HG03103 (cell line): ENCODE measurements at regions not wholly inside any gene's neighbourhood (a gene's known extent, or its start where the extent isn't known, plus 50 kb on each side); places are given as distances from the start of the nearest gene placed in this dataset.
"Not testable (repeated sequence)": the region's sequence is repeated elsewhere in the genome, so short reads cannot be mapped to it uniquely, and the experiment has no call there.

Experiments
- ATAC-seq: cut with Tn5 transposase; IDR thresholded peaks from one replicate; pipeline ENCODE4 v1.9.1; 2021; ENCODE audit warnings: low read depth; ENCODE audit not compliant: unreplicated experiment

DNA sequence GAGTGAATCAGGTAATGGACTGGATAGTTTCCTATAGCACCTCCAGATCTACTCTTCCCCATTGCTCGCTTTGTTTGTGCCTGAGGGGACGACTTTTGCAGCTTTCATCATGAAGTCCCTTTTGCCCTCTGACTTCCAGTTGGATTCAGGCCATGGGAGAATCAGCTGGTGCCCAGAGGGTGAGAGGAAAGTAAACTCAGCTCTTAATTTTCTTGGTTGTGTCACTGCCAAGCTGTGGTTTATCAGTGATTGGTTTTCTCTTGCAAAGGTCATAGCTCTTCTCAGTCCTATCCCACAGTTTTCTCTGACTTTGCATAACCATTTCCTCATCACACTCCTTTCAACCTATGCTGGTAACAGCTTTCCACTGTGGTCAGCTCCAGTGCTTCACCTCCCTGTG is 200.1 kb downstream of the KCNJ2 start:
- ATAC-seq, result no peak

DNA sequence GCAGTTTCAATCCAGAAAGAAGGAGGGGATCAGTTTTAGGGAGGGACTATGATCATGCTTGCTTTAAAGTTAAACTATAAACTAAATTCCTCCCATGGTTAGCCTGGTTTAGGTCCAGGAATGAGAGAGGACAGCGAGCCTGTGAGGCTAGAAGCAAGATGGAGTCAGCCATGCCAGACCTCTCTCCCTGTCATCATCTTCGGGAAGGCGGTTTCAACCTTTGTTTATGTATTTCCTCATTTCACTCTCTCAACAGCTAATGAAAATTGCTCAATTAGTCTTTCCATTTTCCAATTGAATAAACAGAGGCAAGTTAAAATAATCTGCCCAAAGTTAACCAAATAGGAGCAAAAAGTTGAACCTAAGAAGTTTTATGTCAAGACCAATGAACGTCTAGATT is 201.5 kb downstream of the KCNJ2 start:
- no peak for ATAC-seq

DNA sequence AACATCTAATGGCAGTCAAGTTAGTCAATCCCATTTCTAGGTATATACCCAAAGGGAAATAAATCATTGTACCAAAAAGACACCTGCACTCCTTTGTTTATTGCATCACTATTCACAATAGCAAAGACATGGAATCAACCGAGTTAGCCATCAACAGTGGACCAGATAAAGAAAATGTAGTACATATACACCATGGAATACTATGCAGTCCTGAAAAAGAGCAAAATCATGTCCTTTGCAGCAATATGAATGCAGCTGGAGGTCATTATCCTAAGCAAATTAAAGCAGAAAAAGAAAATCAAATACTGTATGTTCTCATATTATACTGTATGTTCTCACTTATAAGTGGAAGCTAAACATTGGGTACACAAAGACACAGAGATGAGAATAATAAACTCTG is 204.0 kb downstream of the KCNJ2 start:
- ATAC-seq, result no peak

DNA sequence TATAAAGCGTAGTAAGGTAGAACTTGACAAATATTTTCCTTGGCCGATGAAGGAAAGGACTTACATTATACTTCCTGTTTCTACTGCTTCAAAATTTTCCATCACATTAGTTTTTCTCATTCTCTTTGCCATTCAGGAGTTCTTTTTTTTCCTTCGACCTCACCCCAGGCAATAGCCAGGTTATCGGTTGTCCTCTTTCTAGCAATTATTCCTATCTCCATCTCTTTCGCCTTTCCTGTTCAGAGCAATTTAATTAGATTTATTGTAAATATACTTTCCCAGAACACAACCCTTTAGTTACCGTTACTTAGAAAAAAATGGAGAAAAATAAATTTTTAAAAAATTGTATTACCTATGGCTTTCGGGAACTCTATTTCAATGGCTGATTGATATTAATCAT is 205.2 kb downstream of the KCNJ2 start:
- ATAC-seq, result no peak

DNA sequence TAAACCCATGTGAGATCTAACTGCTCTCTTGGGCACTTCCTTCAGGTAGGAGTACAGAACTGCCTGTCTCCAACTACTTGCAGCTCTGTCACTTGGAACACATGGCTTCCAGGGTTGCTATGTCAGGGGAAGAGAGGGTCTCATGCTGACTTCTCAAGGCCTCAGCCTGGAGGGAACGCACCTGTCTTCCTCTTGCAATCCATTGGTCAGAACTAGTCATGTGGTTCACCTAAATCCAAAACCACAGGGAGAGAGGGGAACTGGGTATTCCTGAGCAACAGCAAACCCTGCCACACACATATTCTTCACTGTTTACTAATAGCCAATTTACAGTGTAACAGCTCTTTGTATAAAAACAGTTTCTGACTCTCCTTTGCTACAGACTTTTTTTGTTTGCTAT is 206.1 kb downstream of the KCNJ2 start:
- no peak for ATAC-seq

DNA sequence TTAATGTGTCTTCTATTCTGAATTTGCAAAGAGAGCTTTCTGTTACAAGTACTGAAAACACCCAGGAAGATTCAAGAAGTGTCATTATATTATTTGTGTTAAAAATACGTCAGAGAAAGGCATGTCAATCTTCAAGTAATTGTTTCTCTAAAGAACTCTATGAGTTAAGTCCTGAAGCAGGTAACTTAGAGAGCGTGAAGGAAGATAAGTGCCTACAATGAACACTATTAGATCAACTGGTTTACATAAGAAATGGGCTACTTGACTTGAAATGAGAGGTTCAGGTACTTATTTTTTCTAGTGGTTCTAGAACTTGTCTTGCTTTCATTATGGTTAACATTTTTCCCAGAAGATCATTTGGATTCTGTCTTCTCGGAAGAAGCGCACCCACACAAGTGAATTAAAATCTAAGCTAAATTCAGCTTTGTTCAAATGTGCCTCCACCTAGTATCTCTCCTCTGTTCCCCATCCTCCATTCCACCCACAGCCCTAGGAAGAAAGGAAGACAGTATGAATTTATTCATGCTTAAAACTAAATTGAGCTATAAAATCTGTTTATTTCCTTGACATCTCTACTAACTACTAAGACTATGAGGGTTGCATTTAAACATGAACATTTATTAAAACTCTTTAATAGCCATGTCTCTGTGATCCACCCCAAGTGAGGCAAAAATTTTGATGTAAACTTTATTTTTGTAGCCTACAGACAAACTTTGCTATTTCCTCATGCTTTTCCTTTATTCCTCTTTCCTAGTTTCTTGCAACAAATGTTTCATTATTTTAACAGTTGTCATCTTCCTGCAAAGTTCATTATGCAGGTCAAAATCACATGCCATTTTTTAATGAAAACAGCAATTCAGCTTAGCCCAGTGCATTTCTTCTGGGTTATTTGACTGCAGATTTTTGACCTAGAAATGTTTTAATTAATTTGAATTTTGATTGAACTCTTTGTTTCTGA is 206.8 kb downstream of the KCNJ2 start:
- no peak for ATAC-seq

DNA sequence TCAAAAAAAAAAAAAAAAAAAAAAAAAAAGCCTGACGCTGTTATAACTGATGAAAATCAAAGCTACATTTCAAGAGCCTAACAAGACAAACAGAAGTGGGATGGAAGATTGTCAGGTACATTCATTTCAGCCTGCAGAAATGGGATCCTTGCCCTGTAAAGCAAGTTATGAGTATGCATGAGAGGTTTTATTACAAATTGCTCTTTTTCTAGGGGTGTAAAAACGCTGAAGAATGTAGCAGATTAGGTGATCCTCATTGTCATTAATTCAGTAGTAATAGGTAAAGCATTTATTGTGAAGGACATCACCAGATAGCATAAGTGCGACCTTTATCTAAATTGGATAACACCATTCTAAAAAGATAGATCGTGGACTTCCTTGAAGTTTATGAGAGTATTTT is 208.3 kb downstream of the KCNJ2 start:
- ATAC-seq, result no peak

DNA sequence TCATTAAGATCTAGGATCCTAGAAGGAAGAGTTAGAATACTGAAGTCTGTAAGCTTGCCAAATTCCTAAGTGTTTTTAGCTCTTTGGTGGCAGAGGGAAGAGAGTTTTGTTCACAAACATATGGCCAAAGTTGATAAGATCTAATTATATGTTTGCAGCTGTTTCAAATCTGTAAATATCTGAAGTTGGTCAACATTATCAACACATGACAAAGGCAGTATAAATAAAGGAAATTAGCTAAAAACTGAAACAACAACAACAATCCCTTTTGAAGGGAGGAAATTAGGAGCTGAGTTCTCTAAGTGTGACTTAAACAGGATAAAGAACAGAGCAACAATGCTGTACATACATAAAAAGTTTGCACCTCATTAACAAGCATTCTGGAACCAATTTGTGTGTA is 208.7 kb downstream of the KCNJ2 start:
- no peak for ATAC-seq

DNA sequence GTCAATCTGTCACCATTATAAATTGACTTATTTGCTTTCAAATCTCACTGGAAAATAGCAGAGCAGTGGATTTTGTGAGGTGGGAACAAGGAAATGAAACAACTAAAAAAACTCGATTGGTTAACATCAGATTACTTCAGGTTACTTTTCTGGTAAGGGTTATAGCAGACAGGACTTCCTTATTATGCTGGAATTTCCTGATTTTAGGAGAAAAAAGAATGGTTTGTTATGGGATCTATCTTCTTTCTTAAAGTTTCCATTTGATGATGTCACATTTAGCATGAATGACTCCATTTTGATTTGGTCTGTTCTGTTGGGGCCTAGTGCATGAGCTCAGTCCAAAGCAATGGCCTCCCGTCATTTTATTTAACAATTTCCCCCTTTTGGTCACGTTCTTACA is 210.6 kb downstream of the KCNJ2 start:
- no peak for ATAC-seq

DNA sequence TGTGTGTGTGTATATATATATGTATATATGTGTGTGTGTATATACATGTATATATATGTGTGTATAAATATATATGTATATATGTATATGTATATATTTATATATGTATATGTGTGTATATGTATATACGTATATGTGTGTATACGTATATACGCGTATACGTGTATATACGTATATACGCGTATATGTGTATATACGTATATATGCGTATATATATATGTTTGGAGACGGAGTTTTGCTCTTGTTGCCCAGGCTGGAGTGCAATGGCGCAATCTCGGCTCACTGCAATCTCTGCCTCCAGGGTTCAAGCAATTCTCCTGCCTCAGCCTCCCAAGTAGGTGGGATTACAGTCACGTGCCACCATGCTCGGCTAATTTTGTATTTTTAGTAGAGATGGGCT is 212.6 kb downstream of the KCNJ2 start:
- not testable (repeated sequence) for ATAC-seq

DNA sequence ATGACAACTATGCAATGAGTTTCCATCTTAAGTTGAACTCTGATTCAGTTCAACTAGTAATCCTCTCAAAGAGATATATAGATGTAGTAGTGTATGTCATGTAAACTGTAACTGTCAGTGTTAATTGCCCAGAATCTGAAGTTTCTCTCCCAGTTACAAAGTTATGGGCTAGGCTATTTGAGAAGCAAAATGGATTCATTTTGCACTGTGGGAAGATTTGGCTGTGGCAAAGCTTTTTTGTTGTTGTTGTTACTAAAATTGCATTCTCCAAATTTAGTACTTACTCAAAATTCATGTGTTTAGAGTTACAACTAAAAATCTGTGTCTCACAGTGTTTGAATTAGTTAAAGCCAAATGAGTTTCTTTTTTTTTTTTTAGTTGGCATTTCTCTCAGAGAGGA is 219.0 kb downstream of the KCNJ2 start:
- no peak for ATAC-seq

DNA sequence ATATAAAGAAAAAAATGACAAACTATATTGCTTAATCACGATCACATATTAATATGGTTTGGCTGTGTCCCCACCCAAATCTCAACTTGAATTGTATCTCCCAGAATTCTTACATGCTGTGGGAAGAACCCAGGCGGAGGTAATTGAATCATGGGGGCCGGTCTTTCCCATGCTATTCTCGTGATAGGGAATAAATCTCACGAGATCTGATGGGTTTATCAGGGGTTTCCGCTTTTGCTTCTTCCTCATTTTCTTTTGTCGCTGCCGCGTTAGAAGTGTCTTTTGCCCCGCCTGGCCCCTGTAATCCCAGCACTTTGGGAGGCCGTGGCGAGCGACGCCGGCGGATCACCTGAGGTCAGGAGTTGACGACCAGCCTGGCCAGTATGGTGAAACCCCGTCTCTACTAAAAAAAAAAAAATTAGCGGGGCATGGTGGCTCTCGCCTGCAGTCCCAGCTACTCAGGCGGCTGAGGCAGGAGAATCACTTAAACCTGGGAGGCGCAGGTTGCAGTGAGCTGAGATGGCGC is 220.0 kb downstream of the KCNJ2 start:
- ATAC-seq, result not testable (repeated sequence)

DNA sequence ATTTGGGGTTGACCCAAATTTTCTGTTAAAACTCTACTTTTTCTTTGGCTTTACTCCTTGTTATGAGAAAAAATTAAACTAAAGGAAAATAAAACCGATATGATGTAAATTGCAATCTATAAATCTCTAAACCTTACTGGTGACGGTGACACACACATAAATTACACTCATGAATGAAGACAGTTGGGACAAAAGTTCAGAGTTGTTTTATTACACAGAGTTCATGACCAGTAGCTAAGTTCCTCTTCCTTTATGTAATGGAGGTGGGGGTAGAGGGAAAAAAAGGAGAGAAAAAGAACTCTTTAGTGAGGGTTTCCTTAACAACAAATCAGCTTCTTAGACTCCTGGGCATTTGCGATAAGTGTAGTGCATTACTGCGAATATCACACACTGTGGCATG is 220.7 kb downstream of the KCNJ2 start:
- no peak for ATAC-seq

DNA sequence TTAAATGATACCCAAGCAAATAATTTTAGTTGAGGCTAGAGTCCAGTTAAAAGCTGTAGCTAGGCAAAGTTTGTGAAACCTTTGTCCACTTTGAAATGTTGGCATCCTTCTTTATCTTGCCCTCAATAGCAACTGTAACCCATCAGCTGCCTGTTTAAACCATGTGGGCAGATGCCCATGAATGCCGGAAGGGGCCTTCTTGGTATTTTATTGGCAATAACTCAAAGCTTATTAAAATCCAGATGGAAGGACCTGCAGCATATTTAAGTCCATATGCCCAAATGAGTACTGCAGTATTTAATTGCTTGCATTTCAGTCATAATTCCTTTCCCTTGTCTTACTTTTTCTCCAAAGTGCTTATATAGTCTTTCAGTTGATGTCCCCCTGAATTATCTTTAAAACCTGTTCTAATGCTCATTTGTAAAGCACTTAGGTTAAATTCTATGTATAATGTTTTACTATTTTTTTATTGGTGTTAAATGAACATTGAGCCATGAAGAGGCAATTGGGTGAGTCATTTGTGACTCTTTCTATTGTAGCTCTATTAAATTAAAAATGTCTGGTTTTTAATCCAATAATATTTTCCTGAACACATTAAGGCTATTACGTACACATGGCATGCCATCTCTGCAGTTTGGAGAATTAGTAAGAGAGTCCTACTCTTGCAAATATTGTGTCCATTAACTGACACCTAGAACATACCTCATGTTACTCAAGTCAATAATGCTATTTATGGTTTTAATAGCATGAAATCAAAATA is 225.3 kb downstream of the KCNJ2 start:
- no peak for ATAC-seq

DNA sequence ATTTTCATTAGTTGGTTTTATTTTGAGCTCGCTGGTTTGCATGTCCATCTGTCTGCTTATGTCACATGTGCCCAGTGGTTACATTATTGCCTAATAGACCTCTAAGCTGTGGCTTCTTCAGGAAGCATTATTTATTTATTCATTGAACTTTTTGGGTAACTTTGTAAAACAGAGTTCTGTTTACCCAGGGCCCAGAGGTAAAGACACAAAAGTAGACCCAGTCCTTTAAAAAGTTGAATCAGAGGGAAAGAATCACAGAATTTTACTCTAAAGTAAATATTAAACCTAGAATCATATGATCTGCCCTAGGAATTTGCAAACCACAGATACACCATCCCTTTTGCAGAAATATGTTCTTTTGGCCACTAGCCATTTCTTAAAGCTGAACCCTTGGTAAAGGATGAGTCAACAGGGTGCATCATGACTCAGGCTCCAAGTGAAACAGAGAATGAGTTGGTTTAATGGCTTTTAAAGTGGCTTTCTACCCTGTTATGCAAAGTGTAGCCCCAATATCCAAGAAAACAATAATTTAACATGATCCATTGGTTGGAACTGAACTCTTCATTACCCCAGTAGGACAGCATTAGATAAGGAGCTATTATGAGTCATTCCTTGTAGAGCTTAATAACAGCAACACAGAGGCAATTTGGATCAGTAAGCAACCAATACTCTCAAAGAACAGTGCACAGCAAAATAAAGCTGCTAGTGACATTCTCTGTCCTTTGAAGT is 236.3 kb downstream of the KCNJ2 start:
- no peak for ATAC-seq

DNA sequence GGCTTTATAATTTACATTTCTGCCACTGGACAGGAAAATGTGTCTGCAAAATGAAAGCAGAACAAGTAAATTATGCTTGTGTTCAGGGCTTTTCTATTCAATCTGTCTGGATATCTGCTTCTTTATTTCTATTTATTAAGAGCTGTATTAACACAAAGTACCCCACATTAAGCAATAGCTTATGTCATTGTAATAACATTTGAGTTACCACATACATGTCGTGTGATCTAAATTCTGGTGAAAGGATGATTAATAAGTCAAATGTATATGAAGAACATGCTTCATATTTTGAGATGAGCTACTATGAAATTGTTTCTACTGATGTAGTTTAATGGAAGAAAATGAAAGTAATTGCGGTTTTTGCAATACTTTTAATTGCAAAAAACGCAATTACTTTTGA is 238.2 kb downstream of the KCNJ2 start:
- no peak for ATAC-seq

DNA sequence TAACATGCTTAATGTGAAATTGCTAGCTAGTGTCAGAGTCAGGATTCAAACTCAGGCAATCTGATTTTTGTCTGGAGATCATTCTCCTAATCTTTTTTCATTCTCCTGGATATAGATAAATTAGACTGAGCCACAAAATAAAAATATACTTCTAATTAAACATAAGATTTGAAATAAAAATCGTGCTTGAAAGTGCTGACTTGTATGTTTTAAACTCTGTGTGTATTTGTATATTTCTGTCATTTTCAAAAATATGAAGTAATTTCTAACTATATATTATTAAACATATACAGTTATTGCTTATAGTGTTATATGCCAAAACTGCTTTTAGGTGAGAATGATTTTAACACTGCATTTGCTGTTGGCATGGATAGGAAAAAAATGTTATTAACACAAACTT is 239.4 kb downstream of the KCNJ2 start:
- no peak for ATAC-seq

DNA sequence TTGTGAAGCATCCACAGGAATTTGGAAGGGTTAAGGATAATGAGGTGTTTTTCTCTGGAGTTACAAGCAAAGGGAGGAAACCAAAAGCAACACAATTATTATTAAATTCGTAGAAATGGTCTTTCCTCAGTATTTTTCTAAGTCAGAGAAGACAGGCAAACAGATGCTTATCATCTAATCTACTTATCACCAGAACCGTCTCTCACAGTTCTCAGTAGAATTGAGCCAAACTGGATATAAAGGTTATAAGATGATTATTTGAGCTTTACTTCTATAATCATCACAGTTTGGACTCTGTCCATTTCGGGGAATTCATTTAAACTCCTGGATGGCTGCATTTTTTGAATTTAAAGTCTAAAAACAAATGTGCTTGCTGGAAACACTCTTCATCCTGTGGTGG is 245.0 kb downstream of the KCNJ2 start:
- ATAC-seq, result no peak

DNA sequence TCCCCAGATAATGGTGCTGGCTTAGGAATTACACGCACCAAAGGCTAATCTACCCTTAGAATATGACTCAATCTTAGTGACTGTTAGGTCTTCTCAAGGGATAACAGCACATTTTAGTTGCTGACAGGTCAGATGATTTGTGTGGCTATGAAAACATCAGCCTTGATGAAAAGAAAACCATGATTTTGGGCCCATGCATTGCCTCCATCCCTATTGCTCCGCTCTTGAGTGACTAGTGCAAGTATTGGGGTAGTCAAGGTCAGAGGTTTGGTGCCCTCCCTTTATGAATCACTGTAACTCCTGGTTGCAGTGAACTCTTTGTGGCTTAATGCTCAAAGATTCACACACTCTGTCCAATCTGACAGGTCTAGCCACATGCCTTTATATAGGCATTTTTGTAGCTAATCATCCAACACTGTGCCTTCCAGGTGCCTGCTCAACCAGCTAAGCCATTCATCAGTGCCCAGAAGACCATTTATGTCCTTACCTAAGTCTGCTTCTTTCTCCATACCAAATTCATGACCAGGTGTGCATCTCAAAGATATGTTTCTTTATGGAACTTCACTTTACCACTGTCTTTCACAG is 251.6 kb downstream of the KCNJ2 start:
- ATAC-seq, result no peak

DNA sequence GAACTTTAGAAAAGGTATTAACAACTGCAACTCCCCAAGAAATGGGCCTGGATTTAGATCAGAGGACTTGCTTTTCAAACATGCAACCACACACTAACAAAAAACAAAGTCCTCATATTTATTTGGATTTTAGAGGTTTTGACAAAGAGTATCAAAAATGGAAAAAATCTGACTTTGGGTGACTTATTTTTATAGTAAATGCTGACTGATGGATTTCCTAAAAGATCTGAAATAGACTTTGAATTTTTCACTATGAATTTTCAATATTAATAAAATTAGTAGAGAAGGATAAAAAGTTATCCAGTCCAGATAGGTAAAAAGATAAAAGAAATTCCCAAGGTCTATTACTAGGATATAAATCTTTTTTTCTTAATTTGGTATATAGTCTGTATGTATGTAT is 253.5 kb downstream of the KCNJ2 start:
- ATAC-seq, result no peak

DNA sequence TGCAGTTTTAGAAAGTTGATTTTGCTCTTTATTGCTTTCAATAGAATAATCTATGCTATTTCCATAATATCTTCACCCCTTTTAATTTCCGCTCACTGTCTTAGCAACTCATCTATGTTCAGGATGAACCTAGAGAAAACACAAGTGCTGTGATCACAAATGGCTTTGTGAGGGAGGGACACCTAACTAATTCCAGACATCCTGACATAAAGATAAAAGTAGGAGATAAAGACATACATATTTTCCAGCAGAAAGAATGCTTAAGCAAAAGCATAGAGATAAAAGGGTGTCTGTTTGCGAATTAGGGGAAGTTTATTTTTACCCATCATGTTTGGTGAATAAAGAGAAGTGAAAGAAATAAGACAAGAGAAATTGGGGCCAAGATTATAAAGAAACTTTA is 254.2 kb downstream of the KCNJ2 start:
- ATAC-seq, result no peak
